ENCODE measurements at regions not wholly inside any gene's neighbourhood (a gene's known extent, or its start where the extent isn't known, plus 50 kb on each side); places are given as distances from the start of the nearest gene placed in this dataset.

- no peak for DNase-seq (ENCODE audit: low read depth in 1 of 2, low spot score in 1 of 2)
- Histone ChIP-seq H3K36me3 (no peaks in the 10 kb centered on the region), H3K4me3 (no peak overlapping the region), H3K4me1 (ENCODE audit: low read depth) (peaks cover 2% of the 10 kb centered on the region), H3K27ac (no peak overlapping the region), H3K27me3 (peaks cover 8% of the 10 kb centered on the region), H3K9me3 (ENCODE audit: low read depth) (no peaks in the 10 kb centered on the region)
- TF ChIP-seq CTCF (IDR thresholded peaks at IDR 0.05; ENCODE audit: low read depth, low read length) = no peak
Observed at GRCh38 chr6:130529569-130530149, 163.8 kb downstream of the TMEM200A start.

GRCh38 chr6:130534627-130535026 lies 168.8 kb downstream of the TMEM200A start:
- Histone ChIP-seq H3K36me3 (no peaks in the 10 kb centered on the region), H3K4me3 (no peak overlapping the region), H3K27me3 (peaks cover 8% of the 10 kb centered on the region), H3K27ac (no peak overlapping the region), H3K4me1 (ENCODE audit: low read depth) (no peaks in the 10 kb centered on the region), H3K9me3 (ENCODE audit: low read depth) (no peaks in the 10 kb centered on the region)
- no peak for TF ChIP-seq CTCF (IDR thresholded peaks at IDR 0.05; ENCODE audit: low read depth, low read length)
- DNase-seq (ENCODE audit: low read depth in 1 of 2, low spot score in 1 of 2) = no peak

- H3K27me3 ChIP-seq = peaks cover 8% of the 10 kb centered on the region
- no peak overlapping the region for H3K4me3 ChIP-seq
- no peak for DNase-seq (ENCODE audit: low read depth in 1 of 2, low spot score in 1 of 2)
- no peak overlapping the region for H3K27ac ChIP-seq
- H3K4me1 ChIP-seq (ENCODE audit: low read depth) = no peaks in the 10 kb centered on the region
- no peak for TF ChIP-seq CTCF (IDR thresholded peaks at IDR 0.05; ENCODE audit: low read depth, low read length)
- no peaks in the 10 kb centered on the region for H3K36me3 ChIP-seq
- H3K9me3 ChIP-seq (ENCODE audit: low read depth) = no peaks in the 10 kb centered on the region
Observed at GRCh38 chr6:130535242-130535641, 169.4 kb downstream of the TMEM200A start.

- H3K36me3 ChIP-seq = no peaks in the 10 kb centered on the region
- no peak overlapping the region for H3K27ac ChIP-seq
- no peak overlapping the region for H3K4me3 ChIP-seq
- no peak for DNase-seq (ENCODE audit: low read depth in 1 of 2, low spot score in 1 of 2)
- no peaks in the 10 kb centered on the region for H3K4me1 ChIP-seq (ENCODE audit: low read depth)
- peaks cover 8% of the 10 kb centered on the region for H3K27me3 ChIP-seq
- no peaks in the 10 kb centered on the region for H3K9me3 ChIP-seq (ENCODE audit: low read depth)
- no peak for TF ChIP-seq CTCF (IDR thresholded peaks at IDR 0.05; ENCODE audit: low read depth, low read length)
Observed at GRCh38 chr6:130537447-130537846, 171.6 kb downstream of the TMEM200A start.

- H3K27me3 ChIP-seq = peaks cover 31% of the 10 kb centered on the region
- H3K36me3 ChIP-seq = no peaks in the 10 kb centered on the region
- DNase-seq (ENCODE audit: low read depth in 1 of 2, low spot score in 1 of 2) = no peak
- TF ChIP-seq CTCF (IDR thresholded peaks at IDR 0.05; ENCODE audit: low read depth, low read length) = no peak
- H3K27ac ChIP-seq = no peak overlapping the region
- H3K4me1 ChIP-seq (ENCODE audit: low read depth) = no peaks in the 10 kb centered on the region
- no peaks in the 10 kb centered on the region for H3K9me3 ChIP-seq (ENCODE audit: low read depth)
- no peak overlapping the region for H3K4me3 ChIP-seq
Observed at GRCh38 chr6:130547723-130548122, 181.9 kb downstream of the TMEM200A start.
